SK-N-SH treated with all-trans-retinoic acid at 6 μM for 48 hours (cell line): ENCODE measurements at regions not wholly inside any gene's neighbourhood (a gene's known extent, or its start where the extent isn't known, plus 50 kb on each side); places are given as distances from the start of the nearest gene placed in this dataset.

ENCODE experiments used
- ESRRG ChIP-seq: fragments of 250-450 bp; sonication (Bioruptor Pico); IDR thresholded peaks from 2 replicates; pipeline ENCODE4 v1.6.1; 2021; ENCODE audit warnings: mild to moderate bottlenecking
- GLIS3 ChIP-seq: fragments of 250-450 bp; sonication (Bioruptor Pico); IDR thresholded peaks from 2 replicates; pipeline ENCODE4 v1.5.0; 2020; ENCODE audit warnings: mild to moderate bottlenecking, moderate library complexity
- PATZ1 ChIP-seq: fragments of 250-450 bp; sonication (Bioruptor Pico); IDR thresholded peaks from 2 replicates; pipeline ENCODE4 v1.8.0; 2020; ENCODE audit warnings: mild to moderate bottlenecking, moderate library complexity, borderline replicate concordance
- SNAI2 ChIP-seq: fragments of 250-450 bp; sonication (Bioruptor Pico); IDR thresholded peaks from 2 replicates; pipeline ENCODE4 v1.5.0; 2020; ENCODE audit warnings: mild to moderate bottlenecking, moderate library complexity
- TCF4 ChIP-seq: fragments of 250-450 bp; sonication (Bioruptor Pico); IDR thresholded peaks from 2 replicates; pipeline ENCODE4 v1.8.0; 2021; ENCODE audit warnings: mild to moderate bottlenecking, moderate library complexity, borderline replicate concordance
- TOX ChIP-seq: fragments of 250-450 bp; sonication (Bioruptor Pico); IDR thresholded peaks from 2 replicates; pipeline ENCODE4 v1.8.0; 2021; ENCODE audit warnings: mild to moderate bottlenecking, moderate library complexity, borderline replicate concordance
- ZFP3 ChIP-seq: fragments of 250-450 bp; sonication (Bioruptor Pico); IDR thresholded peaks from 2 replicates; pipeline ENCODE4 v1.5.0; 2020; ENCODE audit warnings: mild to moderate bottlenecking, moderate library complexity
- ZFP30 ChIP-seq: fragments of 450-650 bp; formaldehyde crosslinking; IDR thresholded peaks from 2 replicates; pipeline ENCODE4 v1.5.0; 2022; ENCODE audit warnings: mild to moderate bottlenecking, moderate library complexity
- ZNF565 ChIP-seq: fragments of 450-650 bp; formaldehyde crosslinking; conservative IDR thresholded peaks from 2 replicates; pipeline ENCODE4 v1.5.0; 2020; ENCODE audit warnings: low read depth, mild to moderate bottlenecking, moderate library complexity
- ZNF8 ChIP-seq: fragments of 450-650 bp; formaldehyde crosslinking; IDR thresholded peaks from 2 replicates; pipeline ENCODE4 v1.5.0; 2020; ENCODE audit warnings: mild to moderate bottlenecking, moderate library complexity

DNA sequence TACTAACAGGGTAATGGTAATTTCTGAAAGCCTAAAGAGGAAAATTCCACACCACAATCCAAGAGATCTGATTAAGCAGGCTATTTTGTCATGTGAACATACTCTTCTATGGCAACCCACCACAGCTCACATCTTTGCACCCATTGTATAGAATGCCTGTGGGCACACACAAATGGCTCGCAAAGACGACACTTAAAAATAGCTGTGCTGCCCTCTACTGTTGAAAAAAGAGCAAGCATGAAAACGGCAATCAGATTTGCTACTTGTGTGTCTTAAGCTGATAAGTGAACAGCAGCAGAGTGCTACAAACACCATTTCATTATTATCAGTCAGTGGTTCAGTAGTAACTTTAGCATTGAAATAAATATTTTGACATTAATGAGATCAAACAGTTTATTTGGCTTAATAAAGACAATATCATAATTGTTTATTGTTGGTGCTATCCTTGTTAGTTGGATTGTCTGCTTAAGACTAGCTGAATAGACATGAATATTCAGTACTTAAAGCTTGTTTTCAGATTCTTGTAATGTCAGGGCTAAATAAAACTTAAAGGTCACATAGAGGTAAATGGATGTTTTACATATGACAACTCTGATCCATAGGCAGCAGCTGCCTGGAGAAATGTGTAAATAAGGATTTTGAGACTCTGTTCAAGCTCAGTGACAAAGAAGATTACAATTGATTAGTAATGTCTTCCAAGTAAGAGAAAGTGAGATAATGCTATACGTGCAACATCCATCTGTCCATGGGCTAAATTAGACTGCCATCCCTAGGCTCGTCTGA lies 199.1 kb downstream of the LRRN1 start:
- TF ChIP-seq GLIS3 (CRISPR knock-in tag): no peak
- TF ChIP-seq ZNF8 (CRISPR knock-in tag): no peak
- no peak for TF ChIP-seq TCF4 (CRISPR knock-in tag)
- no peak for TF ChIP-seq ZFP3
- no peak for TF ChIP-seq SNAI2 (CRISPR knock-in tag)
- no peak for TF ChIP-seq ESRRG (CRISPR knock-in tag)
- TF ChIP-seq ZFP30: no peak
- TF ChIP-seq ZNF565 (CRISPR knock-in tag): no peak
- no peak for TF ChIP-seq TOX (CRISPR knock-in tag)
- no peak for TF ChIP-seq PATZ1
